Upper lobe of left lung (tissue), 6 donors: ENCODE measurements at regions not wholly inside any gene's neighbourhood (a gene's known extent, or its start where the extent isn't known, plus 50 kb on each side); places are given as distances from the start of the nearest gene placed in this dataset.

Experiments
- ATAC-seq, 2 donors: fragments of 200-7000 bp; cut with Tn5 transposase; one replicate each; pipeline ENCODE4 v1.9.1; 2022; ENCODE audit warnings: mild to moderate bottlenecking in 2 of 2, moderate library complexity in 2 of 2; ENCODE audit not compliant: low FRiP score in 2 of 2
- DNase-seq, 2 donors: peaks; one replicate each; pipeline ENCODE4 v3.0.0-alpha.2; 2019 to 2020
- H3K27ac ChIP-seq, 4 donors: fragments of 200-600 bp; sonication (generic); one replicate each; pipeline ENCODE4 v1.5.1; 2016 to 2019
- H3K27me3 ChIP-seq, 4 donors: fragments of 200-600 bp; sonication (generic); one replicate each; pipeline ENCODE4 v1.5.1; 2017 to 2019
- H3K36me3 ChIP-seq, 4 donors: fragments of 200-600 bp; sonication (generic); one replicate each; pipeline ENCODE4 v1.5.1; 2016 to 2019
- H3K4me1 ChIP-seq, 4 donors: fragments of 200-600 bp; sonication (generic); one replicate each; pipeline ENCODE4 v1.5.1; 2018 to 2019
- H3K4me3 ChIP-seq, 4 donors: fragments of 200-600 bp; sonication (generic); one replicate each; pipeline ENCODE4 v1.5.1; 2017 to 2019; ENCODE audit warnings: mild to moderate bottlenecking in 2 of 4, moderate library complexity in 1 of 4
- H3K9me3 ChIP-seq, 4 donors: fragments of 200-600 bp; sonication (generic); one replicate each; pipeline ENCODE4 v1.5.1; 2018 to 2019
- CTCF ChIP-seq, 6 experiments: fragments of 450-650 bp in 4 of 6; fragments of 200-600 bp in 2 of 6; sonication (generic) in 2 of 6; IDR thresholded peaks; one replicate each; pipeline ENCODE4 v1.5.1; 2016 to 2019; ENCODE audit warnings: antibody characterized with exemption in 6 of 6
- EP300 ChIP-seq, 4 donors: sonication (generic); formaldehyde crosslinking; IDR thresholded peaks; one replicate each; pipeline ENCODE4 v1.5.1; 2017; ENCODE audit warnings: antibody characterized with exemption in 4 of 4, control low read depth in 2 of 4
- POLR2A ChIP-seq, 4 donors: fragments of 450-650 bp; IDR thresholded peaks; one replicate each; pipeline ENCODE4 v1.5.1; 2016 to 2017; ENCODE audit warnings: antibody characterized with exemption in 4 of 4, mild to moderate bottlenecking in 2 of 4
- POLR2AphosphoS5 ChIP-seq, 2 donors: sonication (generic); formaldehyde crosslinking; IDR thresholded peaks; one replicate each; pipeline ENCODE4 v1.5.1; 2017; ENCODE audit warnings: antibody characterized with exemption in 2 of 2
- WGBS, 2 donors: methylation state at CpG; one replicate each; pipeline ENCODE4 v1.1.5; 2017 to 2018; 5-methylcytosine and 5-hydroxymethylcytosine counted together
- donor health status: DM: no; HTN: no; CAD: no; lungs with moderate emphysema.
- donor health status: DM: no; HTN: yes; CAD: no; lungs with severe emphysema.

- WGBS, 2 donors: 86 to 91% methylated on average over 2 of the region's 2 CpGs
- H3K9me3 ChIP-seq: no peaks in the 10 kb centered on the region
- H3K36me3 ChIP-seq: no peaks in the 10 kb centered on the region
- TF ChIP-seq EP300 (IDR thresholded peaks at IDR 0.05) (no peak), CTCF (IDR thresholded peaks at IDR 0.05) (no peak), POLR2A (IDR thresholded peaks at IDR 0.05) (no peak), POLR2AphosphoS5 (IDR thresholded peaks at IDR 0.05) (no peak)
- no peak overlapping the region for H3K4me3 ChIP-seq
- no peaks in the 10 kb centered on the region for H3K27me3 ChIP-seq
- peaks cover 0 to under 1% (median under 1%) of the 10 kb centered on the region in 4 donors for H3K4me1 ChIP-seq
- ATAC-seq (no peak), DNase-seq (no peak)
- no peak overlapping the region for H3K27ac ChIP-seq
These were observed 136.1 kb upstream of the LGALSL start for GRCh38 chr2:64317707-64318475.

GRCh38 chr2:64318476-64318748, 135.6 kb upstream of the LGALSL start:
- no peaks in the 10 kb centered on the region for H3K27me3 ChIP-seq
- 60 to 75% methylated on average over 1 of the region's 1 CpG for WGBS, 2 donors
- no peak overlapping the region for H3K27ac ChIP-seq
- ATAC-seq (no peak), DNase-seq (no peak)
- no peak overlapping the region for H3K4me3 ChIP-seq
- H3K36me3 ChIP-seq: no peaks in the 10 kb centered on the region
- TF ChIP-seq CTCF (IDR thresholded peaks at IDR 0.05) (no peak), POLR2AphosphoS5 (IDR thresholded peaks at IDR 0.05) (no peak), POLR2A (IDR thresholded peaks at IDR 0.05) (no peak), EP300 (IDR thresholded peaks at IDR 0.05) (no peak)
- H3K9me3 ChIP-seq: no peaks in the 10 kb centered on the region
- no peaks in the 10 kb centered on the region for H3K4me1 ChIP-seq

GRCh38 chr2:64319896-64320295, 134.1 kb upstream of the LGALSL start:
- ATAC-seq: no peak
- H3K9me3 ChIP-seq: no peaks in the 10 kb centered on the region
- DNase-seq: no peak
- no peak overlapping the region for H3K4me3 ChIP-seq
- TF ChIP-seq POLR2AphosphoS5 (IDR thresholded peaks at IDR 0.05) (no peak), CTCF (IDR thresholded peaks at IDR 0.05) (no peak), POLR2A (IDR thresholded peaks at IDR 0.05) (no peak), EP300 (IDR thresholded peaks at IDR 0.05) (no peak)
- no peaks in the 10 kb centered on the region for H3K36me3 ChIP-seq
- H3K27ac ChIP-seq: no peak overlapping the region
- 89 to 96% methylated on average over 3 of the region's 3 CpGs for WGBS, 2 donors
- H3K27me3 ChIP-seq: no peaks in the 10 kb centered on the region
- H3K4me1 ChIP-seq: no peaks in the 10 kb centered on the region

GRCh38 chr2:64322433-64322832, 131.5 kb upstream of the LGALSL start:
- no peak for TF ChIP-seq EP300 (IDR thresholded peaks at IDR 0.05)
- no peak for TF ChIP-seq POLR2A (IDR thresholded peaks at IDR 0.05)
- TF ChIP-seq POLR2AphosphoS5 (IDR thresholded peaks at IDR 0.05): no peak
- TF ChIP-seq CTCF (IDR thresholded peaks at IDR 0.05): no peak
- WGBS, 2 donors: 84 to 92% methylated on average over 4 to 5 of the region's 5 CpGs
- ATAC-seq (no peak), DNase-seq (no peak)
- H3K27me3 ChIP-seq: no peaks in the 10 kb centered on the region
- no peaks in the 10 kb centered on the region for H3K36me3 ChIP-seq
- H3K9me3 ChIP-seq: no peaks in the 10 kb centered on the region
- H3K4me3 ChIP-seq: no peak overlapping the region
- H3K4me1 ChIP-seq: peaks cover 0 to 2% (median 1%) of the 10 kb centered on the region in 4 donors
- H3K27ac ChIP-seq: no peak overlapping the region

GRCh38 chr2:64323197-64323596, 130.8 kb upstream of the LGALSL start:
- Histone ChIP-seq H3K27me3 (no peaks in the 10 kb centered on the region), H3K36me3 (no peaks in the 10 kb centered on the region), H3K4me1 (peaks cover 0 to 10% (median 7%) of the 10 kb centered on the region in 4 donors), H3K27ac (no peak overlapping the region), H3K9me3 (no peaks in the 10 kb centered on the region), H3K4me3 (no peak overlapping the region)
- DNase-seq: no peak
- 71 to 86% methylated on average over 5 of the region's 5 CpGs for WGBS, 2 donors
- no peak for ATAC-seq
- TF ChIP-seq EP300 (IDR thresholded peaks at IDR 0.05) (no peak), CTCF (IDR thresholded peaks at IDR 0.05) (no peak), POLR2AphosphoS5 (IDR thresholded peaks at IDR 0.05) (no peak), POLR2A (IDR thresholded peaks at IDR 0.05) (no peak)
